ENCODE measurements at regions not wholly inside any gene's neighbourhood (a gene's known extent, or its start where the extent isn't known, plus 50 kb on each side); places are given as distances from the start of the nearest gene placed in this dataset.

- TF ChIP-seq CTCF (IDR thresholded peaks at IDR 0.05; ENCODE audit: poor library complexity), result no peak
- TF ChIP-seq EZH2 (IDR thresholded peaks at IDR 0.05; ENCODE audit: borderline replicate concordance), result no peak
Measured at GRCh38 chr2:196291873-196292800, 120.8 kb upstream of the STK17B start.

Measured in hepatocyte (in vitro differentiated cells).